ENCODE measurements at regions not wholly inside any gene's neighbourhood (a gene's known extent, or its start where the extent isn't known, plus 50 kb on each side); places are given as distances from the start of the nearest gene placed in this dataset.

DNA sequence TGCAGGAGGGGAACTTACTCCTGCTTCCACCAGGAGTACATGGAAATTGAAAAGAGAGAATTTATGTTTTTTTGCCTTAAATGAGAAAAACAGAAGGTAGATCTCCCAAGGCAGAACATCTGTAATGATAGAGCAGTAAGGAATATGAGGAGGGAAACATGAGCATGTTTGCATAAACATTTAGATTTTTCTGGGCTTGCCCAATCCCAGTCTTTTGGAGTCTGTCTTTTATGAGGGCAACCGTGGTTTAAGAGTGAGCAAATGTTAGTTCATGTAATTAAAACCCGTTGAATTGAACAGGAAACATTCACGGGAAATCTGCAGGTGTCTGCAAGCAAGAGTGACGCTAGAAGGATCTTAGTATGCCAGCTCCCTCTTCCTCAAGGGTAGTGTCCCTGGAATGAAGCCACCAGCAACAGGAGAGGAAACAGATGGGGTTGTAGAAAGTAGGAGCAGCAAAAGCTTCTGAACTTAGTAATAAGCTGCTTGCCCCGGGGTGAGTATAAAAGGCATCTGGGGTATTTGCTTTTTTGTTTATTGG lies 79.3 kb downstream of the ARF6 start:
- TF ChIP-seq, protein P1, sequence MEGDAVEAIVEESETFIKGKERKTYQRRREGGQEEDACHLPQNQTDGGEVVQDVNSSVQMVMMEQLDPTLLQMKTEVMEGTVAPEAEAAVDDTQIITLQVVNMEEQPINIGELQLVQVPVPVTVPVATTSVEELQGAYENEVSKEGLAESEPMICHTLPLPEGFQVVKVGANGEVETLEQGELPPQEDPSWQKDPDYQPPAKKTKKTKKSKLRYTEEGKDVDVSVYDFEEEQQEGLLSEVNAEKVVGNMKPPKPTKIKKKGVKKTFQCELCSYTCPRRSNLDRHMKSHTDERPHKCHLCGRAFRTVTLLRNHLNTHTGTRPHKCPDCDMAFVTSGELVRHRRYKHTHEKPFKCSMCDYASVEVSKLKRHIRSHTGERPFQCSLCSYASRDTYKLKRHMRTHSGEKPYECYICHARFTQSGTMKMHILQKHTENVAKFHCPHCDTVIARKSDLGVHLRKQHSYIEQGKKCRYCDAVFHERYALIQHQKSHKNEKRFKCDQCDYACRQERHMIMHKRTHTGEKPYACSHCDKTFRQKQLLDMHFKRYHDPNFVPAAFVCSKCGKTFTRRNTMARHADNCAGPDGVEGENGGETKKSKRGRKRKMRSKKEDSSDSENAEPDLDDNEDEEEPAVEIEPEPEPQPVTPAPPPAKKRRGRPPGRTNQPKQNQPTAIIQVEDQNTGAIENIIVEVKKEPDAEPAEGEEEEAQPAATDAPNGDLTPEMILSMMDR (IDR thresholded peaks at IDR 0.05; ENCODE audit: insufficient read depth, low read depth, low read length): no peak
- TF ChIP-seq EZH2 (IDR thresholded peaks at IDR 0.05; ENCODE audit: insufficient read depth, low read length): no peak
- no peaks in the 10 kb centered on the region for H3K79me2 ChIP-seq (ENCODE audit: insufficient read depth, low read length)
- Mint-ChIP-seq H3K36me3 (ENCODE audit: low read depth, unreplicated experiment) (no peaks in the 10 kb centered on the region), H3K27ac (ENCODE audit: unreplicated experiment) (peak overlapping the region; percentile 78), H3K4me1 (ENCODE audit: low read depth, unreplicated experiment) (peaks cover 55% of the 10 kb centered on the region), H3K9me3 (ENCODE audit: unreplicated experiment) (no peaks in the 10 kb centered on the region), H3K4me3 (ENCODE audit: unreplicated experiment) (no peak overlapping the region), H3K27me3 (ENCODE audit: low read depth, unreplicated experiment) (no peaks in the 10 kb centered on the region)
- H3K9me3 ChIP-seq (ENCODE audit: insufficient read depth, low read depth, low read length): no peaks in the 10 kb centered on the region
- H3K4me2 ChIP-seq (ENCODE audit: low read length): peak overlapping the region; percentile 69
- DNase-seq (ENCODE audit: low read depth): peak; percentile 66
- H3K4me3 ChIP-seq (ENCODE audit: insufficient read depth, low read depth, low read length): no peak overlapping the region
- no peaks in the 10 kb centered on the region for H3K36me3 ChIP-seq (ENCODE audit: insufficient read depth, low read length)
- H3K27me3 ChIP-seq (ENCODE audit: insufficient read depth, low read length): no peaks in the 10 kb centered on the region
- H2AFZ ChIP-seq (ENCODE audit: low read depth, low read length): peak overlapping the region; percentile 0
- peaks cover 51% of the 10 kb centered on the region for H3K4me1 ChIP-seq (ENCODE audit: insufficient read depth, low read length)
- H3K27ac ChIP-seq (ENCODE audit: low read depth, low read length): peak overlapping the region; percentile 66
- peak overlapping the region; percentile 61 for H3K9ac ChIP-seq (ENCODE audit: low read length)
- no peak for FAIRE-seq
- H4K20me1 ChIP-seq (ENCODE audit: insufficient read depth, low read length): no peaks in the 10 kb centered on the region

DNA sequence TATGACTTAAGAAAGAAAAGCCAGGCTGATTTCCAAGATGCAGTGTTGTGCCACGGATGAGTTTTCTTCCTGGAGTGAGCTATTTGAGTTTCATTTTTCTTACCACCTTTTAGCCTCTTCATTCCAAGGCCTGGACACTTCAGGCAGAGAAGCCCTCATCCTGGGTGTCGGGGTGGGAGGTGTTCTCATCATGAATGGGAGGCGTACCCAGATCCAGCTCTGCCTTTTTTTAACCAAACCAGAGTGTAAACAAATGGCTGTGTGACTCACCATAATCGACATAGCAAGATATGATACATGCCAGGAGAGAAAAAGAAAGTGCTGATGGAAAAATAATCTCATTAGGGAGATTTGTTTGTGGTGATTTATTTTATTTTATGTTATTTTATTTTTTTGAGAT lies 79.9 kb downstream of the ARF6 start:
- H3K9ac ChIP-seq (ENCODE audit: low read length): peak overlapping the region; percentile 61
- peaks cover 53% of the 10 kb centered on the region for H3K4me1 Mint-ChIP-seq (ENCODE audit: low read depth, unreplicated experiment)
- H3K79me2 ChIP-seq (ENCODE audit: insufficient read depth, low read length): no peaks in the 10 kb centered on the region
- H3K9me3 Mint-ChIP-seq (ENCODE audit: unreplicated experiment): no peaks in the 10 kb centered on the region
- DNase-seq (ENCODE audit: low read depth) (peak; percentile 93), FAIRE-seq (no peak)
- H3K4me2 ChIP-seq (ENCODE audit: low read length): peak overlapping the region; percentile 69
- no peaks in the 10 kb centered on the region for H3K27me3 ChIP-seq (ENCODE audit: insufficient read depth, low read length)
- TF ChIP-seq, protein P1 (IDR thresholded peaks at IDR 0.05; ENCODE audit: insufficient read depth, low read depth, low read length): no peak
- no peak for TF ChIP-seq EZH2 (IDR thresholded peaks at IDR 0.05; ENCODE audit: insufficient read depth, low read length)
- no peaks in the 10 kb centered on the region for H3K36me3 Mint-ChIP-seq (ENCODE audit: low read depth, unreplicated experiment)
- peak overlapping the region; percentile 66 for H3K27ac ChIP-seq (ENCODE audit: low read depth, low read length)
- H2AFZ ChIP-seq (ENCODE audit: low read depth, low read length): peak overlapping the region; percentile 0
- H3K4me3 Mint-ChIP-seq (ENCODE audit: unreplicated experiment): no peak overlapping the region
- H3K36me3 ChIP-seq (ENCODE audit: insufficient read depth, low read length): no peaks in the 10 kb centered on the region
- H4K20me1 ChIP-seq (ENCODE audit: insufficient read depth, low read length): no peaks in the 10 kb centered on the region
- peaks cover 53% of the 10 kb centered on the region for H3K4me1 ChIP-seq (ENCODE audit: insufficient read depth, low read length)
- no peak overlapping the region for H3K4me3 ChIP-seq (ENCODE audit: insufficient read depth, low read depth, low read length)
- H3K27ac Mint-ChIP-seq (ENCODE audit: unreplicated experiment): peak overlapping the region; percentile 78
- H3K27me3 Mint-ChIP-seq (ENCODE audit: low read depth, unreplicated experiment): no peaks in the 10 kb centered on the region
- no peaks in the 10 kb centered on the region for H3K9me3 ChIP-seq (ENCODE audit: insufficient read depth, low read depth, low read length)

DNA sequence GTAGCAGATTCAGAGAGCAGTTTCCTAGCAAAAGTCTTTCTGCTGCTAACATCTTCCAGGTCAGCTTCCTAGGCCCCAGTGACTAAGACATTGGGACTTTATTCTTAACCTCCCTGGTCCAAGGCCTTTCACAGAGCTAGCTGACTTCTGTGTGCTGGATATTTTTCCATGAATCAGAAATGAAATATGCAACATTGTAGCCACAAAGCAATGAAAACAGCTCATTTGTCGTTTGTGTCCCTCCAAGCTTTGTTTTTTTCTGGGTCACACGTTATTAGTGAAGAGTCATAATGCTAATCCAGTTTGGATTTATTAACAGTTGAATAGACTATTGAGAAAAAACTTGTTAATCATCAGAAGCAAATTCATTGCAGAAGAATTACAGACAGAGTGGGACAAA lies 82.4 kb downstream of the ARF6 start:
- H3K4me1 Mint-ChIP-seq (ENCODE audit: low read depth, unreplicated experiment): peaks cover 52% of the 10 kb centered on the region
- no peaks in the 10 kb centered on the region for H3K36me3 ChIP-seq (ENCODE audit: insufficient read depth, low read length)
- TF ChIP-seq EZH2 (IDR thresholded peaks at IDR 0.05; ENCODE audit: insufficient read depth, low read length): no peak
- TF ChIP-seq, protein P1 (IDR thresholded peaks at IDR 0.05; ENCODE audit: insufficient read depth, low read depth, low read length): no peak
- H3K27me3 ChIP-seq (ENCODE audit: insufficient read depth, low read length): no peaks in the 10 kb centered on the region
- FAIRE-seq (peak; percentile 92), DNase-seq (ENCODE audit: low read depth) (peak; percentile 96)
- no peak overlapping the region for H3K4me3 ChIP-seq (ENCODE audit: insufficient read depth, low read depth, low read length)
- peak overlapping the region; percentile 86 for H3K27ac ChIP-seq (ENCODE audit: low read depth, low read length)
- H3K27ac Mint-ChIP-seq (ENCODE audit: unreplicated experiment): peak overlapping the region; percentile 93
- H2AFZ ChIP-seq (ENCODE audit: low read depth, low read length): no peak overlapping the region
- H3K36me3 Mint-ChIP-seq (ENCODE audit: low read depth, unreplicated experiment): peaks cover 5% of the 10 kb centered on the region
- H3K79me2 ChIP-seq (ENCODE audit: insufficient read depth, low read length): no peaks in the 10 kb centered on the region
- H3K4me3 Mint-ChIP-seq (ENCODE audit: unreplicated experiment): no peak overlapping the region
- H3K4me1 ChIP-seq (ENCODE audit: insufficient read depth, low read length): peaks cover 51% of the 10 kb centered on the region
- H3K9ac ChIP-seq (ENCODE audit: low read length): peak overlapping the region; percentile 60
- peaks cover under 1% of the 10 kb centered on the region for H3K27me3 Mint-ChIP-seq (ENCODE audit: low read depth, unreplicated experiment)
- H4K20me1 ChIP-seq (ENCODE audit: insufficient read depth, low read length): no peaks in the 10 kb centered on the region
- no peaks in the 10 kb centered on the region for H3K9me3 Mint-ChIP-seq (ENCODE audit: unreplicated experiment)
- peak overlapping the region; percentile 49 for H3K4me2 ChIP-seq (ENCODE audit: low read length)
- no peaks in the 10 kb centered on the region for H3K9me3 ChIP-seq (ENCODE audit: insufficient read depth, low read depth, low read length)

All from astrocyte (in vitro differentiated cells and primary cell).